ENCODE measurements at regions not wholly inside any gene's neighbourhood (a gene's known extent, or its start where the extent isn't known, plus 50 kb on each side); places are given as distances from the start of the nearest gene placed in this dataset.

- no peak for DNase-seq (ENCODE audit: low read depth in 3 of 3)
Observed at GRCh38 chr19:31709476-31709875, 360.2 kb upstream of the TSHZ3 start.

DNA sequence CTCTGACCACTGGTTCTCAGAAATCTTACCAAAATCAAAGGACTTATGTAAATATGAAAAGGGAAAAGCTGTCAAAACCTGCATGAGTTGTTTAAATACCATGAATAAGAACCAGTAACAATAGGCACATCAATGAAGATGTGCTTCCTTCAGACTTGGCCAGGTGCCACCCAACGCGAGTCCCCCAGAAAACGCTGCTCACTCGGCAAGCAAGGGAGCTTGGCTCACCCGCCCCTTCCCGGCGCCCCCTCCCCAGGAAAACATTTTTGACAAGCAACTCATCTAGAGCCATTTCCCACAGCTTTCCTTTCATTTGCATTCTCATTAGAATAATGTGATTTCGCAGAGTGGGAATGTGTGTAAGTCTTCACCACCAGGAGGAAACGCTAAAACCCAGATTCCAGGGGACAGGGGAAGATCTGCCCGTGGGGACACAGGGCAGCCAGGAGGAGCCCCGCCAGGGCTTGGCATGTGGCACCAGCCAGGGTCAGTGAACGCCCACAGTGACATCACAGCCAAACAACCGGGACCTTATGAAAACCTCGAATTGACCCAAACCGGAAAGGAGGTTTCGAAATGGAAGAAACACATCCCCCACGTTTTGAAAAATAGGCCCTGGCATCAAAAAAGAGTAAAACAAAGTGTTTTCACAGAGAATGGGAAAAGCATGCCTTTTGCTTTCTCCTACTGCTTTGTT lies 366.2 kb upstream of the TSHZ3 start:
- no peak for DNase-seq (ENCODE audit: low read depth in 3 of 3)

DNA sequence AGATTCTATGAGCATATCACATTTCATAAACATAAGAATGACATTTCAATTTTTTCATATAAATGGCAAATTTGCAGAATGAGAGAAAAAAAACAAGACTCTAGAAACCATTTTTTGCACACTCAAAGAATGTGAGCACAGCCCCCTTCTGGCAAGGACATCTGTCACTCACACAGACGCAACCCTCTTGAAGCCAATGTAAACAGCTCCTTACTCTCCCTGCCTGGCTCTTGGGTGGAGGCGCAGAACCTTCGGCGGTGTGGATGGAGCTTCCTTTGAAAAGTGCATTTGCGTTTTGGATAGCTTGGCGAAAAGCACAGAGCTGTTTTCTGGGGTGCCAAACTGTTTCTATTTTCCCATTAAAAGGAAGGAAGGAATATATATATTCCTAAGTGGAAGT lies 367.6 kb upstream of the TSHZ3 start:
- no peak for DNase-seq (ENCODE audit: low read depth in 3 of 3)

GRCh38 chr19:31717269-31717923 lies 368.2 kb upstream of the TSHZ3 start:
- DNase-seq (ENCODE audit: low read depth in 3 of 3): no peak

DNA sequence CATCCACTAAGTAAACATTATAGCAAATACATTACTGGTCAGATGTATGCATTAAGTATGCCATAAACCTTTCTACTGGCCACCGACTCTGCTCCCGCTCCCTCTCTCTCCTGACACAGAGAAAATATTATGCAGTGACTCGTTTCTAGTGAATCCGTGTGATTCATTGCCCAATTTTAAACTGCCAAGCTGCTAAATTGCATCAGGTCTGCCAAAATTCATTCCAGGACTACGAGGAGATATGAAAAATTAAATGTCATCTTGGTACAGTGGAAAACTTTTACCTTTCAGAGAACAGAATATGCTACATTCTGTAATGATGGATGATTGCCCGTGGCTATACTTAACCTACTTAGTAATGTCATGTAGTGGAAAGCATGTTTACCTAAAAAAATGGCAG lies 368.8 kb upstream of the TSHZ3 start:
- no peak for DNase-seq (ENCODE audit: low read depth in 3 of 3)

DNA sequence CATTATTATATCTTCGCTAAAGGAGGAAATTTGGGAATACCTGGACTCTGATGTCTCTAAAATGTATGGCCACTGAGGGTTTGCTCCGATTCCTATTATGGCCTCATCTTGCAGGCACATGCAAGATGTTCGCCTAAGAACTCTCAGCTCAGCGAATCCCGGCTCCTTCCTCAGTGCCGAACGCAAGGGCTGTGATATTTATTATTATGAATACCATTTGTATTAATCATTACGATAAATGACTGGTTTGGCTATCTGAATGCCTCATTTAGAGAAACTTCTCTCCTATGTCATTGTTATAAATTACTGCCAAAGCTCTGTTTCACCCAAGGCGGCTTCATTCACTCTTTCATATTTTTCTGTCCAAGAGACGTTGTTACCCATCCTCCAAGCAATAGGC lies 369.7 kb upstream of the TSHZ3 start:
- no peak for DNase-seq (ENCODE audit: low read depth in 3 of 3)

GRCh38 chr19:31723101-31723500 lies 373.9 kb upstream of the TSHZ3 start:
- DNase-seq (ENCODE audit: low read depth in 3 of 3): no peak

- DNase-seq (ENCODE audit: low read depth in 3 of 3): no peak
Observed at GRCh38 chr19:31725051-31725450, 375.8 kb upstream of the TSHZ3 start.

GRCh38 chr19:31727536-31727935 lies 378.3 kb upstream of the TSHZ3 start:
- DNase-seq (ENCODE audit: low read depth in 3 of 3): no peak

GRCh38 chr19:31730270-31730669 lies 381.0 kb upstream of the TSHZ3 start:
- no peak for DNase-seq (ENCODE audit: low read depth in 3 of 3)

- no peak for DNase-seq (ENCODE audit: low read depth in 3 of 3)
Observed at GRCh38 chr19:31733591-31733990, 384.4 kb upstream of the TSHZ3 start.

GRCh38 chr19:31742249-31742648 lies 393.0 kb upstream of the TSHZ3 start:
- no peak for DNase-seq (ENCODE audit: low read depth in 3 of 3)

DNA sequence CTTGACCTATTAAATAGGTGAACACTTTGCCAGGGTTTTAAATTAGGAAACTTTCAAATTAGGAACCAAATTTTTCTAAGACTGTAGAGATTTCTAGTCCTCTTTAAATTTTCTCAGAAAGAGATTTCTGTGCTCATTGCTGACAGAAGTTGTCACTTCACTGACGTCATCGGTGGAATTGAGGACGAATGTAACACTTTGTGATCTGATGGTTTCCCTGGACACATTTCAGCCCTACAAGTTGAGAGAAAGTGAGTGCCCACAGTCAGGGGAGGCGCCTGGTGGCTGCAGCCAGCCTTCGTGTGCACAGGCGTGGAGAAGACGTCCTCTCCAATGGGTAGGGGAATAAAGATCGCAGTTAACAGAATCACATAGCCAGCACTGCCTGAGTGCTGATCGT lies 396.5 kb upstream of the TSHZ3 start:
- DNase-seq (ENCODE audit: low read depth in 3 of 3): no peak

DNA sequence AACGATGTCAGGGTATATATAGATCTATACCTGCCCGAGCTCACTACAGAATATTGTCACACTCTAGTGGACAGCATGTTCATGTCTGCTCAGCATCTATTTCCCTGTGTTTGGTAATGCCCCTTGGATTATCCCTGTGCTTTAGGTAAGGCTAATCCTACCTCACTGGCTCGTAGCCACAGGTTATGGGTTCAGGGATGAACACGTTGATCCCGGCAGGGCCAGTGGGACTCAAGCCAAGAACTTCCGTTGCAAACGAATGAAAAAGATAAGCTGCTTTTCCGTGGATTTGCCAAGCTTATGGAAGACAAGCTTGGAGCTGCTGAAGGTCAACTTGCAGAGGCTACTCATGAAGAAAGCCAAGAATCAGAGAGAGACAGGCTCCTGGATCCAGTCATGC lies 400.0 kb upstream of the TSHZ3 start:
- no peak for DNase-seq (ENCODE audit: low read depth in 3 of 3)

- no peak for DNase-seq (ENCODE audit: low read depth in 3 of 3)
Observed at GRCh38 chr19:31759359-31759758, 410.1 kb upstream of the TSHZ3 start.

GRCh38 chr19:31761281-31761913 lies 412.2 kb upstream of the TSHZ3 start:
- DNase-seq (ENCODE audit: low read depth in 3 of 3): no peak

DNA sequence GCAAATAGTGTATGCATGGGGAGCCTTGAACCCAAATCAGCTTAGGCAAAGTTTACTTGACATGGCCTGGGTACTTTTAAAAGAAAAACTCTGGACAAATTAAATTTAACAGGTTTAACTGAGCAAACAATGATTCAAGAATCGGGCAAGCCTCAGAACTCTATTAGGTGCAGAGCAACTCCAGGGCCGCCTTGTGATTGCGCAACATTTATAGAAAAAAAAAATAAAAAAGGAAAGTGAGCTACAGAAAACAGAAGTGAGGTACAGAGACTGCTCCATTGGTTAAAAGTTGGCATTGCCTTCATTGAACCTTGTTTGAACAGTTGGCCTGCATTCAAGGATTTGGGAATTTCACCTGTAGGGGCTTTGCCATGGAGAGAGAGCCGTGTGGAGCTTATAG lies 421.0 kb upstream of the TSHZ3 start:
- no peak for DNase-seq (ENCODE audit: low read depth in 3 of 3)

GRCh38 chr19:31772915-31773314 lies 423.7 kb upstream of the TSHZ3 start:
- no peak for DNase-seq (ENCODE audit: low read depth in 3 of 3)

- no peak for DNase-seq (ENCODE audit: low read depth in 3 of 3)
Observed at GRCh38 chr19:31781542-31781941, 432.3 kb upstream of the TSHZ3 start.

DNA sequence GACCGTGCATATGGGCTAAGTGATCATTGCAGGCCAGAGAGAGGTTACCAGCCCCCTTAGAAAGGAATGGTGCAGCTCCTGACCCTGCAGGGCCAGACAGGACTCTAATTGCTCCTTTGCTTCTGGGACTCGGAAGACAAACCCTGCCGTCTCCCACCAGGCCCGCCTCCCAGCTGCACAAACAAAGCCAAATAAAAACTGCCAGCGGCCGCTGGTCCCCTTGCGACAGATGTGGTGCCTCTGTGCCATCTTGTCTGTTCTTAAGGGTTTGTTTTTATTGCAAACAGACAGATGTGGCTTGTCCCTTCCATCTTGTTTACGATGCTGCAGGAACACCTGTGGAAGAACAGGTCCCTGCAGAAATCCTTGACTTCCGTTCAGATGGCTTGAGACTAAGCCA lies 434.4 kb upstream of the TSHZ3 start:
- DNase-seq (ENCODE audit: low read depth in 3 of 3): no peak

DNA sequence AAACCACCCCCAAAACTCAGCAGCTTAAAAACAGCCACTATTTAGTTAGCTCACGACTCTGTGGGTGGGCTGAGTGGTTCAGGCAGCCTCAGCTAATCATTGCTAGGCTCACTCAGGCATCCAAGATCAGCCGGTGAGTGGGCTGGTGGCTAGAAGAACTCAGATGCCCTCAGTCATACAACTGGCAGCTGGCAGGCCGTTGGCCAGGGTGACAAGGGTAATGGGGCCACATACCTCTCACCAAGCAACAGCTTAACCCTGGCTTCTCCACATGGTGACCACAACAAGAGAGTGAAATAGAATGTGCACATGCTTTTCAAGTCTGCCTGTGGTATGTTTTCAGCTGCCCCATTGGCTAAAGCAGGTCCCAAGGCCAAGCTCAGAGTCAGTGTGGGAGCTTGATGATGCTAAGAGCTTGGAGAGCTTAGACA lies 435.4 kb upstream of the TSHZ3 start:
- no peak for DNase-seq (ENCODE audit: low read depth in 3 of 3)

GRCh38 chr19:31801611-31802010 lies 452.4 kb upstream of the TSHZ3 start:
- no peak for DNase-seq (ENCODE audit: low read depth in 3 of 3)

DNA sequence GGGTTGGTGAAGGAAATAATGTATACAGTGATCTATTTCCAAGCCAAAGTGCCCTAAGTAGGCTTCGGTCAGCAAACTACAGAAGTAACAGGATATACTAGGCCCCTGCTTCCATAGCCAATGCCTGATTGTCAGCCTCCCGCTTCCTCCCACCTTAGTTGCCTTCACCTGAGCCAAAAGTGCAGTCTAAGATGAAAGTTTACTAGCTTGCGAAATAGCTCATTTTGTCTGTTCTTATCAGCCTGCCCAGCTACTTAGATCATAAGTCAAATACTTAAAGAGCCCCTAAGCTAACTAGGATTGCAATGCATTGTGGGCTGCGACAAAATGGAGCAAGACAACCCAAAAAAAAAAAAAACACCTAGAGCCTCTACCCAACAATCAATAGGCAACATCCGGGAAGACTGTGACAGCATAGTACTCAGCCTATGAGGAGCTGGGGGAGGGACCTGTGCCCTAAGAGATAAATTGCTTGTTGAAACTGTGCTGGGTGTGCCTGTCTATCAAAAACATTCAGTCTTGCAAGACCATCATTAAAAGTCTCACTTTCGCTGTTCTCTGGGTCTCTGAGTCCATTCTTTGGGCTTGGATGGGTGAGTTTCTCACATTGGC lies 454.7 kb upstream of the TSHZ3 start:
- DNase-seq (ENCODE audit: low read depth in 3 of 3): no peak
